HepG2 (cell line): ENCODE measurements at regions not wholly inside any gene's neighbourhood (a gene's known extent, or its start where the extent isn't known, plus 50 kb on each side); places are given as distances from the start of the nearest gene placed in this dataset.

ENCODE experiments used
- BRCA1 ChIP-seq: sonication (generic); formaldehyde crosslinking; IDR thresholded peaks from 2 replicates; pipeline ENCODE4 v1.4.0; 2020; ENCODE audit warnings: missing genetic modification reagents
- CENPBD1 ChIP-seq: sonication (generic); formaldehyde crosslinking; IDR thresholded peaks from 2 replicates; pipeline ENCODE4 v1.8.0; 2022; ENCODE audit warnings: missing genetic modification reagents, low read depth, mild to moderate bottlenecking, borderline replicate concordance
- HOMEZ ChIP-seq: IDR thresholded peaks from 2 replicates; pipeline ENCODE4 v1.6.1; 2016; ENCODE audit warnings: low read depth
- MAX ChIP-seq: IDR thresholded peaks from 2 replicates; pipeline ENCODE4 v1.6.1; 2012; ENCODE audit warnings: inconsistent platforms
- MED1 ChIP-seq: sonication (generic); formaldehyde crosslinking; IDR thresholded peaks from 2 replicates; pipeline ENCODE4 v1.4.0; 2020; ENCODE audit warnings: missing genetic modification reagents
- MTF2 ChIP-seq: sonication (generic); formaldehyde crosslinking; IDR thresholded peaks from 2 replicates; pipeline ENCODE4 v1.5.0; 2020; ENCODE audit warnings: missing genetic modification reagents, borderline replicate concordance
- NFKB2 ChIP-seq: sonication (generic); formaldehyde crosslinking; IDR thresholded peaks from 2 replicates; pipeline ENCODE4 v1.4.0; 2020; ENCODE audit warnings: missing genetic modification reagents, borderline replicate concordance
- TBP ChIP-seq: sonication (generic); formaldehyde crosslinking; IDR thresholded peaks from 2 replicates; pipeline ENCODE4 v1.5.0; 2020; ENCODE audit warnings: missing genetic modification reagents
- TP53 ChIP-seq: sonication (generic); formaldehyde crosslinking; conservative IDR thresholded peaks from 2 replicates; pipeline ENCODE4 v1.4.0; 2020; ENCODE audit warnings: missing genetic modification reagents
- XRCC5 ChIP-seq: fragments of 200-400 bp; formaldehyde crosslinking; optimal IDR thresholded peaks from 2 replicates; pipeline ENCODE3; 2017; ENCODE audit warnings: mild to moderate bottlenecking, low read length
- ZFP90 ChIP-seq: sonication (generic); formaldehyde crosslinking; IDR thresholded peaks from 2 replicates; pipeline ENCODE4 v1.8.0; 2022; ENCODE audit warnings: missing genetic modification reagents, mild to moderate bottlenecking, inconsistent platforms, borderline replicate concordance
- ZFX ChIP-seq: sonication (generic); formaldehyde crosslinking; IDR thresholded peaks from 2 replicates; pipeline ENCODE4 v1.4.0; 2020; ENCODE audit warnings: mild to moderate bottlenecking, low read depth, missing genetic modification reagents, moderate library complexity
- ZNF350 ChIP-seq: sonication (generic); formaldehyde crosslinking; IDR thresholded peaks from 2 replicates; pipeline ENCODE4 v1.4.0; 2020; ENCODE audit warnings: mild to moderate bottlenecking, low read depth, missing genetic modification reagents, borderline replicate concordance
- ZNF7 ChIP-seq: IDR thresholded peaks from 2 replicates; pipeline ENCODE4 v1.6.1; 2016; ENCODE audit warnings: missing biosample characterization, missing genetic modification reagents
- ZNF709 ChIP-seq: sonication (generic); formaldehyde crosslinking; IDR thresholded peaks from 2 replicates; pipeline ENCODE4 v1.5.0; 2020; ENCODE audit warnings: mild to moderate bottlenecking, missing genetic modification reagents
- ZNF770 ChIP-seq: sonication (generic); formaldehyde crosslinking; IDR thresholded peaks from 2 replicates; pipeline ENCODE4 v1.5.0; 2020; ENCODE audit warnings: mild to moderate bottlenecking, missing genetic modification reagents
- ZNF83 ChIP-seq: sonication (generic); formaldehyde crosslinking; IDR thresholded peaks from 2 replicates; pipeline ENCODE4 v1.4.0; 2020; ENCODE audit warnings: missing genetic modification reagents, mild to moderate bottlenecking, borderline replicate concordance
- ZNF891 ChIP-seq: sonication (generic); formaldehyde crosslinking; IDR thresholded peaks from 2 replicates; pipeline ENCODE4 v1.5.0; 2020; ENCODE audit warnings: mild to moderate bottlenecking, missing genetic modification reagents
- TF ChIP-seq, protein P1 (sequence below): sonication (generic); formaldehyde crosslinking; IDR thresholded peaks from 2 replicates; pipeline ENCODE4 v1.9.0; 2021; ENCODE audit warnings: missing genetic modification reagents, borderline replicate concordance
- TF ChIP-seq, protein P2 (sequence below): IDR thresholded peaks from 2 replicates; pipeline ENCODE4 v1.6.1; 2016; ENCODE audit warnings: missing compliant biosample characterization, missing genetic modification reagents, borderline replicate concordance

DNA sequence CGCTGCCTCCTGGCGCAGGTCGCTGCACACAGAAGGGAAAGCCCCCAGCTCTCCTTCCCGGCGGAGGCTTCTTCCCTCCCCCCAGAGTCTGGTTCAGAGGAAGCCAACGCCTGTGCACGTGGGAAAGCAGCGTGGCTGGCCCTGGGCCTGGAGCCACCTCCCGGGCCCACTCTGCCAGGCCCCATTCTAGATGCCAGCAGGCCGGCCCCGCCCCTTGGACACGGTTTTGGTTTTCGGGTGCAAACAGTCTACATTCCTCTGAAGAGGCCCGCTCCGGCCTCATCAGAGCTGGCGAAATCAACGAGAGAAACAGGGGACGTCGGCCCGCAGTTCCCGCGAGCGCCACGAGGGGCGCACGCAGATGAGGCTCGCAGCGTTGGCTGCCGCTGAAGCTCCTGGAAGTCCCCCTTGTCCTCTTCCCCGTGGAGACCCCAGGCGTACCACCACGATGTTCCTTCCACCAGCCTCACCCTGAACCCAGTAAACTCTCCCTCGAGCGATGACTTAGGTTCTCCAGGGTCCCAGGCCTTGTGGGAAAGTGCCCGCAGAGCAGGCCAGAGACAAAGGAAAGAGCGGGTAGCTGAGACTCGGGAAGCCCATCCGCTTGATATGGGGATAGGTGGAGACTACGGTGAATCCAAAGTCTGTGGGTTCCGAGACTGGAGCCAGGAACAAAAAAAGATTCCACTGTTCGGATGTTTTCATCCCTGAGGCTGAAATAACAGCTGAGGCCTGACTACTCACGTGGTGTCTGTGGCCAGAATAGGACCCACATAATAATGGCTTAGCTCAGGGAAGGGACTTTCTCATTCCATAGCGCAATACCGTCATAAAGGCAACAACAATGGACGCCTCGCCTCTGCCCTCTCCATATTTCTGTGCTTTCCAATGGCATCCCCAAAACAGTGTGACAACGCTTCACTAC, 64.2 kb downstream of the KLF4 start (continued):
- TF ChIP-seq, protein P1, sequence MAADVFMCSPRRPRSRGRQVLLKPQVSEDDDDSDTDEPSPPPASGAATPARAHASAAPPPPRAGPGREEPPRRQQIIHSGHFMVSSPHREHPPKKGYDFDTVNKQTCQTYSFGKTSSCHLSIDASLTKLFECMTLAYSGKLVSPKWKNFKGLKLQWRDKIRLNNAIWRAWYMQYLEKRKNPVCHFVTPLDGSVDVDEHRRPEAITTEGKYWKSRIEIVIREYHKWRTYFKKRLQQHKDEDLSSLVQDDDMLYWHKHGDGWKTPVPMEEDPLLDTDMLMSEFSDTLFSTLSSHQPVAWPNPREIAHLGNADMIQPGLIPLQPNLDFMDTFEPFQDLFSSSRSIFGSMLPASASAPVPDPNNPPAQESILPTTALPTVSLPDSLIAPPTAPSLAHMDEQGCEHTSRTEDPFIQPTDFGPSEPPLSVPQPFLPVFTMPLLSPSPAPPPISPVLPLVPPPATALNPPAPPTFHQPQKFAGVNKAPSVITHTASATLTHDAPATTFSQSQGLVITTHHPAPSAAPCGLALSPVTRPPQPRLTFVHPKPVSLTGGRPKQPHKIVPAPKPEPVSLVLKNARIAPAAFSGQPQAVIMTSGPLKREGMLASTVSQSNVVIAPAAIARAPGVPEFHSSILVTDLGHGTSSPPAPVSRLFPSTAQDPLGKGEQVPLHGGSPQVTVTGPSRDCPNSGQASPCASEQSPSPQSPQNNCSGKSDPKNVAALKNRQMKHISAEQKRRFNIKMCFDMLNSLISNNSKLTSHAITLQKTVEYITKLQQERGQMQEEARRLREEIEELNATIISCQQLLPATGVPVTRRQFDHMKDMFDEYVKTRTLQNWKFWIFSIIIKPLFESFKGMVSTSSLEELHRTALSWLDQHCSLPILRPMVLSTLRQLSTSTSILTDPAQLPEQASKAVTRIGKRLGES = no peak
- TF ChIP-seq TP53 (CRISPR knock-in tag) (0 out of 2 replicates have a peak, but pooled peaks have one; percentile 47), ZNF891 (0 out of 2 replicates have a peak, but pooled peaks have one; percentile 20), HOMEZ (CRISPR knock-in tag) (no peak), MAX (peak; percentile 76), ZNF350 (peak; percentile 43; the same call in 1 of the 2 replicates), ZNF83 (CRISPR knock-in tag) (0 out of 2 replicates have a peak, but pooled peaks have one; percentile 43), ZFP90 (CRISPR knock-in tag) (0 out of 2 replicates have a peak, but pooled peaks have one; percentile 52), ZFX (CRISPR knock-in tag) (peak; percentile 53; the same call in 1 of the 2 replicates), CENPBD1 (no peak), ZNF709 (CRISPR knock-in tag) (no peak), BRCA1 (CRISPR knock-in tag) (0 out of 2 replicates have a peak, but pooled peaks have one; percentile 48), MTF2 (CRISPR knock-in tag) (peak; percentile 57; the same call in 1 of the 2 replicates), XRCC5 (peak; percentile 82), TBP (CRISPR knock-in tag) (no peak), ZNF770 (CRISPR knock-in tag) (peak; percentile 53), NFKB2 (CRISPR knock-in tag) (0 out of 2 replicates have a peak, but pooled peaks have one; percentile 42), MED1 (CRISPR knock-in tag) (0 out of 2 replicates have a peak, but pooled peaks have one; percentile 16), ZNF7 (peak; percentile 56; the same call in 1 of the 2 replicates)
- TF ChIP-seq, protein P2, sequence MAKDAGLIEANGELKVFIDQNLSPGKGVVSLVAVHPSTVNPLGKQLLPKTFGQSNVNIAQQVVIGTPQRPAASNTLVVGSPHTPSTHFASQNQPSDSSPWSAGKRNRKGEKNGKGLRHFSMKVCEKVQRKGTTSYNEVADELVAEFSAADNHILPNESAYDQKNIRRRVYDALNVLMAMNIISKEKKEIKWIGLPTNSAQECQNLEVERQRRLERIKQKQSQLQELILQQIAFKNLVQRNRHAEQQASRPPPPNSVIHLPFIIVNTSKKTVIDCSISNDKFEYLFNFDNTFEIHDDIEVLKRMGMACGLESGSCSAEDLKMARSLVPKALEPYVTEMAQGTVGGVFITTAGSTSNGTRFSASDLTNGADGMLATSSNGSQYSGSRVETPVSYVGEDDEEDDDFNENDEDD (CRISPR knock-in tag) = peak; percentile 28; the same call in 1 of the 2 replicates
